Activated CD4-positive, alpha-beta T cell treated with anti-CD3 and anti-CD28 coated beads for 36 hours (primary cell): ENCODE measurements at regions not wholly inside any gene's neighbourhood (a gene's known extent, or its start where the extent isn't known, plus 50 kb on each side); places are given as distances from the start of the nearest gene placed in this dataset.

Source experiments
- ATAC-seq: fragments of 200-7000 bp; cut with Tn5 transposase; one replicate; pipeline ENCODE4 v1.10.0; 2021; ENCODE audit warnings: mild to moderate bottlenecking, moderate library complexity
- CTCF ChIA-PET: fragments of 350-600 bp; sonication (Branson Sonifier 250); formaldehyde crosslinking; loops from one replicate; lab custom pipeline; 2021; ENCODE audit warnings: antibody characterized with exemption; lab: Charles Lee
- POLR2A ChIA-PET: fragments of 350-600 bp; sonication (Branson Sonifier 250); formaldehyde crosslinking; loops from one replicate; lab custom pipeline; 2021; ENCODE audit warnings: antibody characterized with exemption, inconsistent platforms; lab: Charles Lee
- DNase-seq: peaks from one replicate; pipeline ENCODE4 v3.0.0-alpha.2; 2020
- H3K27ac Mint-ChIP-seq: one replicate; pipeline ENCODE4 v1.8.0; 2021; ENCODE audit warnings: mixed read lengths
- H3K27me3 Mint-ChIP-seq: one replicate; pipeline ENCODE4 v1.8.0; 2021; ENCODE audit warnings: mixed read lengths
- H3K36me3 Mint-ChIP-seq: one replicate; pipeline ENCODE4 v1.8.0; 2021; ENCODE audit warnings: low read depth, mixed read lengths
- H3K4me1 Mint-ChIP-seq: one replicate; pipeline ENCODE4 v1.8.0; 2021; ENCODE audit warnings: mixed read lengths
- H3K4me3 Mint-ChIP-seq: one replicate; pipeline ENCODE4 v1.8.0; 2021; ENCODE audit warnings: mild to moderate bottlenecking, moderate library complexity, mixed read lengths
- H3K9me3 Mint-ChIP-seq: one replicate; pipeline ENCODE4 v1.8.0; 2021; ENCODE audit warnings: low read depth, mixed read lengths
- intact Hi-C, 2 experiments: fragments of 100-400 bp; cut with DNase I in 1 of 2; cut with micrococcal nuclease in 1 of 2; formaldehyde crosslinking; loops; one replicate each; pipeline versions ENCODE4 v1.14.2 to v1.15.1; 2022 to 2024; cut with DNase I, micrococcal nuclease

DNA sequence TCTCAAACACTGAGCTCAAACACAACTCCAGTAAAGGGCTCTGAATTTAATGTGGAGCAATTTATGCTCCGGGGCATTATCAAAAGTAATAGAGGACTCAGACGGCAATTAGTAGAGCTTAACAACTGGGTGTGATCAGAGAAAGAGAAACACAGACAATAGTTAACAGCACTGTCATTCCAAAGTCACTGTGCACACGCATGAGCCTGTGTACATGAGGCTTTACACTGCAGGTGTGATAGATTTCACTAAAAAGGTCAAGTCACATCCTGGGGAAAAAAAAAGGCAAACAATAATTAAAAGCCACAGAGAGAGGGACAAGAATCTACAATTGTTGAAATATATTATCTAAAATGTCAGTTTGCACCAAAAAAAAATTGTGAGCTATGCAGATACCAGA is 956.5 kb downstream of the CDH18 start:
- ATAC-seq (no peak), DNase-seq (no peak)
- Mint-ChIP-seq H3K9me3 (peaks cover 11% of the 10 kb centered on the region), H3K4me1 (no peaks in the 10 kb centered on the region), H3K36me3 (no peaks in the 10 kb centered on the region), H3K4me3 (no peak overlapping the region), H3K27ac (no peak overlapping the region), H3K27me3 (no peaks in the 10 kb centered on the region)
- ChIA-PET POLR2A (no interaction called here), CTCF (no interaction called here)
- intact Hi-C loops: no loop called here

DNA sequence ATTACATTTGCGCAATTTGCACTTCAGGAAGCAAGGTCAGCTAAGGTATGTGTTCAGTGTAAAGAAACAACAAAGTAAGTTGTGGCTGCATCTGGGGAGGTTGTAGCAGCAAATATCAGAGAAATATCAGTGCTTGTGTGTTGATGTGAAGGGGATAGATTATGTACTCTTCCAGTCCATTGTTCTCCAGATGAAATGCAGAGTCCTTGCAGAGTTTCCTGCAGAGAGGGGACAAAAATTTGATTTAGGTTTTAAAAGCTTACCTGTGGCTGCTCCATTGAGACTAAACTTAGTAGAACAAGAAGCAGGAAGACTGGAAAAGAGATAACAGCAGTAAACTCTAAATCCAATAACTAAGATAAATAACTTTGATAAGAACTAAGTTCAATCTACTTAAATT is 952.2 kb downstream of the CDH18 start:
- ATAC-seq (no peak), DNase-seq (no peak)
- intact Hi-C loops: no loop called here
- Mint-ChIP-seq H3K4me3 (no peak overlapping the region), H3K27me3 (no peaks in the 10 kb centered on the region), H3K36me3 (no peaks in the 10 kb centered on the region), H3K27ac (no peak overlapping the region), H3K9me3 (peaks cover 11% of the 10 kb centered on the region), H3K4me1 (no peaks in the 10 kb centered on the region)
- ChIA-PET POLR2A (no interaction called here), CTCF (no interaction called here)

- ChIA-PET POLR2A (no interaction called here), CTCF (no interaction called here)
- H3K27ac Mint-ChIP-seq: no peak overlapping the region
- intact Hi-C loops: no loop called here
- H3K4me1 Mint-ChIP-seq: no peaks in the 10 kb centered on the region
- ATAC-seq: no peak
- peaks cover 10% of the 10 kb centered on the region for H3K9me3 Mint-ChIP-seq
- no peaks in the 10 kb centered on the region for H3K36me3 Mint-ChIP-seq
- H3K27me3 Mint-ChIP-seq: no peaks in the 10 kb centered on the region
- no peak overlapping the region for H3K4me3 Mint-ChIP-seq
- no peak for DNase-seq
These were observed 945.9 kb downstream of the CDH18 start for GRCh38 chr5:19042106-19042505.

GRCh38 chr5:19044311-19044710 is 943.7 kb downstream of the CDH18 start:
- Mint-ChIP-seq H3K4me3 (no peak overlapping the region), H3K9me3 (peaks cover 10% of the 10 kb centered on the region), H3K4me1 (no peaks in the 10 kb centered on the region), H3K27me3 (no peaks in the 10 kb centered on the region), H3K27ac (no peak overlapping the region), H3K36me3 (no peaks in the 10 kb centered on the region)
- intact Hi-C loops: no loop called here
- ChIA-PET POLR2A (no interaction called here), CTCF (no interaction called here)
- DNase-seq (no peak), ATAC-seq (no peak)

DNA sequence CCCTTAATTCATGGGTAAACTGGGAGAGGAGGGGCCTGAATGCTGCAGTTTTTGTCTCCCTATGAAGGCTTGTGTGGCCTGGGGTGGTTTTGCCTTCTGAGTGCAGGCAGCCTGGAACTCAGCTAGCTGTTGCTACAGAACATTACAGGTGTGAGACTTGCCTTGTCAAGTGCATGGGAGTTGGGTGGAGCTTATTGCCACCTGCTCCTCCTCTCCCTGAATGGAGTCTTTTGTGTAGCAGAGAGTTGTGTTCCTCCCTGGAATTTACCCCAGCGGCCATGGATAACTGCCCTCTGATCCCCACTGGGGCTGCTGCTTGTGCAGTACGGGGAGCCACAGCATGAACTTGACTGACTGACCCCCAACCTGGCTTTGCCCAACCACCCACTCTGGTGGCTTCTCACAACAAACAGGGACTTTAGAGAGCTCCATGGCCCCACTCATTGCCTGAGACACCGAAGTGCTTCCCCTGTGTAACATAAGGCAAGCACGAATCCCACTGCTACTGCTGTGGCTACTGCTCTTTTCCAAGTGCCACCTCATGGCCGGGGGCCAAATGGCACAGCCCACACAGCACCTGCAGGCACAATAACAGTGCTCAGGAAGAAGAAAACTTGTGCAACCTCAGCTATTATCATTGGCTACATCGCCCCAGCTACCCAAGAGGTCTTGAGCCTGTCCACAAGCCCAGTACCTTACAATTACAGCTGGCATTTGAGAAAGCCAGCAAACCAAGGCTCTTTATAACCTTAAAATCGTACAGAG is 942.9 kb downstream of the CDH18 start:
- Mint-ChIP-seq H3K36me3 (no peaks in the 10 kb centered on the region), H3K27me3 (no peaks in the 10 kb centered on the region), H3K4me1 (no peaks in the 10 kb centered on the region), H3K9me3 (peaks cover 10% of the 10 kb centered on the region), H3K27ac (no peak overlapping the region), H3K4me3 (no peak overlapping the region)
- DNase-seq (no peak), ATAC-seq (no peak)
- ChIA-PET CTCF (no interaction called here), POLR2A (no interaction called here)
- intact Hi-C loops: no loop called here

GRCh38 chr5:19047277-19047676 is 940.7 kb downstream of the CDH18 start:
- intact Hi-C loops: no loop called here
- DNase-seq (no peak), ATAC-seq (no peak)
- ChIA-PET CTCF (no interaction called here), POLR2A (no interaction called here)
- Mint-ChIP-seq H3K9me3 (peaks cover 10% of the 10 kb centered on the region), H3K27me3 (no peaks in the 10 kb centered on the region), H3K4me1 (no peaks in the 10 kb centered on the region), H3K4me3 (no peak overlapping the region), H3K36me3 (no peaks in the 10 kb centered on the region), H3K27ac (no peak overlapping the region)

GRCh38 chr5:19048726-19049125 is 939.3 kb downstream of the CDH18 start:
- ChIA-PET POLR2A (no interaction called here), CTCF (no interaction called here)
- H3K36me3 Mint-ChIP-seq: no peaks in the 10 kb centered on the region
- no peak overlapping the region for H3K27ac Mint-ChIP-seq
- H3K27me3 Mint-ChIP-seq: no peaks in the 10 kb centered on the region
- H3K4me1 Mint-ChIP-seq: no peaks in the 10 kb centered on the region
- intact Hi-C loops: no loop called here
- ATAC-seq (no peak), DNase-seq (no peak)
- H3K9me3 Mint-ChIP-seq: peaks cover 10% of the 10 kb centered on the region
- no peak overlapping the region for H3K4me3 Mint-ChIP-seq

DNA sequence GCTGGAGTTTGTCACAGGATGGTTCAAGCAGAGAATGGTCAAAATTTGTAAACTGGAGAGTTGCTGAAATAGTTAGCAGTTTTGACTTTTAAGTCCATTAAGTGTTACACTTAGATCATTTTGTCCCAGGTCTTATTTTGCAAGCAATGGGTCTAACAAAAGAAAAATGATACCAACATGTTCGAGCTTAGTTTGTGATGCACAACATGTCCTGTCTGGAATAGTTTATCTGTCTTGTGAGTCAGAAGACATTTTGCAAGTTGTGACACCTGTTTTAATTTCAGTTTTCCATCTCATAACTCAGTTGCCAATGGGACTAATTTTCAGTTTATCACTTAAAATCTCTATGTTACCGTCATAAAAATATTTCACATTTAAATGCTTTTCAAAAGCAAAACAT is 929.8 kb downstream of the CDH18 start:
- POLR2A ChIA-PET: no interaction called here
- H3K36me3 Mint-ChIP-seq: no peaks in the 10 kb centered on the region
- intact Hi-C loops: no loop called here
- peaks cover 7% of the 10 kb centered on the region for H3K9me3 Mint-ChIP-seq
- DNase-seq (no peak), ATAC-seq (no peak)
- CTCF ChIA-PET: no interaction called here
- H3K27me3 Mint-ChIP-seq: no peaks in the 10 kb centered on the region
- no peak overlapping the region for H3K4me3 Mint-ChIP-seq
- no peak overlapping the region for H3K27ac Mint-ChIP-seq
- no peaks in the 10 kb centered on the region for H3K4me1 Mint-ChIP-seq

DNA sequence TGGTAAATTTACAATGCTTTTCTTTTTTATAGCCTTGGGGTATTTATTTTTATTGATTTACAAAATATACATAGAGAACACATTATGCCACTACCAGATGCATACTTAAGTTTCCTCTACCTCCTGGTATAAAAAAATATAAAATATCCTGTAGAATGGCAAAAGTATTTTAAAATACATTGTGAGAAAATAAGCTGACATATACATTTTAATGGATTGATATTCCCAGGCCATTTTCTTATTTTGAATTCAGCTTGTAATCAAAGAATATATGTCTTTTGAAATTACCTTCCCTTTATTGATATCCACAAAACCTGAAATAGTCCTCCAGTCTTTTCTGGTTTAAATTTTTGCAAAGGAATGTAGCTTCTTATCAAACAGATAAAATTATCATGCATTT is 923.9 kb downstream of the CDH18 start:
- DNase-seq: no peak
- H3K9me3 Mint-ChIP-seq: peaks cover 7% of the 10 kb centered on the region
- no peaks in the 10 kb centered on the region for H3K36me3 Mint-ChIP-seq
- CTCF ChIA-PET: no interaction called here
- ATAC-seq: no peak
- no peak overlapping the region for H3K4me3 Mint-ChIP-seq
- no peaks in the 10 kb centered on the region for H3K4me1 Mint-ChIP-seq
- POLR2A ChIA-PET: no interaction called here
- intact Hi-C loops: no loop called here
- H3K27me3 Mint-ChIP-seq: no peaks in the 10 kb centered on the region
- no peak overlapping the region for H3K27ac Mint-ChIP-seq

DNA sequence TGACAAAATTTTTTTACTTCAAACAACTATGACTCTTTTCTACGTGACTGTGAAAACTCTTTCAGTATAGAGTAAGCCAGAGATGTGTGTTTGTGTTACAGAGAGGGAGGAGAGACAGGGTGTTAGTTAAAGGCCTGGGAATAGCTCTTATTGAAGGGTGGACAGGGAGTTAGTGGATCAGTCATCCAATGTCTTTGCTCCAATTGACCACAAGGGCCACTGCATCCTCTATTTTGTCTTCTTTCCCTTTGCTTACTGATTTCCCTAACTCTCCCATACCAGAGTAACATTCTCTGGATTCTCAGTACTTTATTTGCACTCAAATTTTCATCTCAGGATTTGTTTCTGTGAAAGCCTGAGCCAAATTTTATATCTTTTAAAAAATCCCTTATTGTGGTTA is 920.3 kb downstream of the CDH18 start:
- intact Hi-C loops: no loop called here
- no peaks in the 10 kb centered on the region for H3K36me3 Mint-ChIP-seq
- no peak overlapping the region for H3K4me3 Mint-ChIP-seq
- no peaks in the 10 kb centered on the region for H3K9me3 Mint-ChIP-seq
- DNase-seq (no peak), ATAC-seq (no peak)
- H3K4me1 Mint-ChIP-seq: no peaks in the 10 kb centered on the region
- POLR2A ChIA-PET: no interaction called here
- H3K27me3 Mint-ChIP-seq: no peaks in the 10 kb centered on the region
- H3K27ac Mint-ChIP-seq: no peak overlapping the region
- CTCF ChIA-PET: no interaction called here

GRCh38 chr5:19098434-19098833 is 889.6 kb downstream of the CDH18 start:
- ChIA-PET CTCF (no interaction called here), POLR2A (no interaction called here)
- ATAC-seq: no peak
- H3K27ac Mint-ChIP-seq: no peak overlapping the region
- H3K27me3 Mint-ChIP-seq: no peaks in the 10 kb centered on the region
- intact Hi-C loops: no loop called here
- no peak overlapping the region for H3K4me3 Mint-ChIP-seq
- no peak for DNase-seq
- peaks cover 16% of the 10 kb centered on the region for H3K9me3 Mint-ChIP-seq
- no peaks in the 10 kb centered on the region for H3K4me1 Mint-ChIP-seq
- H3K36me3 Mint-ChIP-seq: no peaks in the 10 kb centered on the region

GRCh38 chr5:19099195-19099594 is 888.8 kb downstream of the CDH18 start:
- intact Hi-C loops: no loop called here
- no peak overlapping the region for H3K4me3 Mint-ChIP-seq

More at GRCh38 chr5:19099195-19099594, 888.8 kb downstream of the CDH18 start:
- ChIA-PET POLR2A (no interaction called here), CTCF (no interaction called here)
- ATAC-seq (no peak), DNase-seq (no peak)
- Mint-ChIP-seq H3K27ac (no peak overlapping the region), H3K4me1 (no peaks in the 10 kb centered on the region), H3K36me3 (no peaks in the 10 kb centered on the region), H3K27me3 (no peaks in the 10 kb centered on the region), H3K9me3 (peaks cover 13% of the 10 kb centered on the region)
